NCI-H2196 treated with DMSO at 0.1 percent for 48 hours (cell line): ENCODE measurements at regions not wholly inside any gene's neighbourhood (a gene's known extent, or its start where the extent isn't known, plus 50 kb on each side); places are given as distances from the start of the nearest gene placed in this dataset.

Experiments used
- DNase-seq: peaks from one replicate; lab custom pipeline; 2025; ENCODE audit not compliant: unreplicated experiment; lab: John Stamatoyannopoulos, UW

GRCh38 chr5:40080191-40080590 lies 599.5 kb upstream of the PTGER4 start:
- DNase-seq: no peak

DNA sequence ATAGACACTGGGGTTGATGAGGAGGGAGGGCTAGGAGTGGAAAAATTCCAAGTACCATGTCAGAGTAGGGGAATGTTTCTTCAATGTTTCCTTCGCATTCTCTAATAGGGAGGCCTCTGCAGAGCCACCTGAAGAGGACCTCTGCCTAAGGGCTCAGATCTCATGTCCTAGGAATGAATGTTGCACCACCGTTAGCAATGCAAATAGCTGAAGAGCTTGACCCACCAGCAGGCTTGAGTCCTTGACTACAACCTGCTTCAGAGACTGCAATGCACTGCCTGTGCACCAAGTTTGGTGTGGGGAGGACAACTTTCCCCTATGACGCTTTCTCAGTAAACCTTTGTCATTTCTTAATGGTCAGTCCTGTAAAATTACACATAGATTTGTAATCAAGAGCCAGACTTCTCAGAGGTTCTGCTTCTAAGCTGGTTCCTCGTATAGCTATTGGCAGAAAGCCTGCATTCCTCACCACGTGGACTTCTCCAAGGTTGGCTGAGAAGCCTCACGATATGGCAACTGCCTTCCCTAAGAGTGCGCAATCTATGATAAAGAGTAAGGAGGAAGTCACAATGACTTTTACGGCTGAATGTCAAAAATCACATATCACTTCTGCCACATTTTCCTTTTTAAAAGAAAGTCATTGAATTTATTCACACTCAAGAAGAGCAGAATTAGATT lies 600.7 kb upstream of the PTGER4 start:
- DNase-seq: no peak

DNA sequence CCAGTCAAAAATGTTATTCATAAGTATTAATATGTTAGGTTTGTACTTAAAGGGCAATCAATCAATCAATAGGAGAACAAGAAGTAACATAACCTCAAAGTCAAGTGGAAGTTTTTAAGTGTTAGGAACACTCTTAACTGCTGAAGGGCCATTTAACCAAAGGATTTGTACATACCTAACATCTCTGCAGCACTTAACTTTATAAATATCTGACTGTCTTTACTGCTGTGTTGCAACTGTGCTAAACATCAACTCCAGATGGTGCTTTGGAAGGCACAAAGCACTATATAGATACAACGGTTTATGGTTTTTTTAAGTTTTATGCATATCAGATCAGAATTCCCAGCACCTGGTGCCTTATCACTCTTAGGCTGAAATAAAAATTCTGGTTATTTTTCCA lies 604.9 kb upstream of the PTGER4 start:
- no peak for DNase-seq

DNA sequence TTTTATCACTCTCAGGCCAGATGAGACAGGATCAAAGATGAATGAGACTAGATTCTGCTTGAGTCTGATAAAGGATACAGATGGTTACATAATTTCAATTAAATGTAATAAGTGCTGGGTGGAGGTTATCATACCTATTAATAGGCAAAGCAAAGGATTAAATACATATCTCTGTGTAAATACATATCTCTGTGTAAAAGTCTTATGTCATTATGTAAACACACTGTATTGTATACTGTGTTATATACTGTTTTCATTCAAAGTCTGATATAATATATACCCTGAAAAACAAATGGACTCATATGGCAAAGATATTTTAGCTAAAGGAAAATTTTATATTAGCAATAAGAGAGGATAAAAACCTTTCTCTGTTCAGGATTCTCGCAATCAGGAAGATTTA lies 605.8 kb upstream of the PTGER4 start:
- no peak for DNase-seq

DNA sequence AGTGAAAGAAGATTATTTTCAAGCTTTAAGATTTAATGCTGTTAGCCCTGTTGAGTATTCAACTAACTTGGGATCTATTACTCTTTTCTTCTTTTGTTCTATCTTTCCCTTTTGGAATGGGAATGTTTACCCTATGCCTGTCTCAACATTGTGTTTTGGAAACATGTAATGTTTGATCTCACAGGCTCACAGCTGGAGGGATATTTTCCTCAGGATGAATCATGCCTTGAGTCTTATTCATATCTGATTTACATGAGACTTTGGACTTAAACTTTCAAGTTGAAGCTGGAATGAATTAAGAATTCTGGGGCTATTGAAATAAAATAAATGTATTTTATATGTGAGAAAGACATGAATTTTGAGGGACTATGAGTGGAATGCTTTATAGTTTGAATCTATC lies 607.8 kb upstream of the PTGER4 start:
- no peak for DNase-seq

GRCh38 chr5:40066616-40067015 lies 613.1 kb upstream of the PTGER4 start:
- DNase-seq: no peak

GRCh38 chr5:40052808-40053207 lies 626.9 kb upstream of the PTGER4 start:
- DNase-seq: no peak

DNA sequence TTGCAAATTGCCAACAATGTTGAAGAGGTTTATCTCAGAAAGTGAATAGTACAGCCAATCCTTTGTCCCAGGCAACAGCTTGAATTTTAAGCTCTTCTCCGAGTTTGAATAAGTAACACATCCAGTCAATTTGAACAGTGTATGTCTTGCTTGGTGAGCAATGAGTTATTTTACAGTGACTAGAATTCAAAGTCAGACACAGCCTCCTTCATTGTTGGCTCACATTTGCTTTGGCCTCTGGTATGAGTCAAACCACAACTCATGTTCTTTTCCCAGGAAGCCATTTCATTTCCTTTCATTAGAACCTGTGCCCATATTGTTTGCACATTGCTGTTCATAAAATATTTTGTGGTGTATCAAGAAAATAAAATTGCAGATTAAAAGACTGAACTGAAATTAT lies 622.0 kb upstream of the DAB2 start:
- no peak for DNase-seq

DNA sequence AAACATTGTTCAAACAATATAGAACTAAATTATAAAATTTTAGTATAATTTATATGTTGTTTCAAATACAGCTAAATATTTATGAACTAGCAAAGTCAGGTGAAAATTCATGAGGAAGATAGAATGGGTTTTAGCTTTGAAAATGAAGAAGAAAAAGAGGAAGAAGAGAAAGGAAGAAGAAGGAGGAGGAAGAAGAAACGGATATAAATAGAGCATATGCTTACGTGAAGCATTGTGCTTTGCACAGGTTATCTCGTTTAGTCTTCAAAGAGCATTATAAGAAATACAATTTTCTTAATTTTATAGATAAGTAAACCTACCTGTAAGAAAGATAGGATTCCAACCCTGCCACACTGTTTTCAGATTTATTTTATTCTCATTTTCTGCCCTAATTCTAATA lies 620.6 kb upstream of the DAB2 start:
- no peak for DNase-seq

DNA sequence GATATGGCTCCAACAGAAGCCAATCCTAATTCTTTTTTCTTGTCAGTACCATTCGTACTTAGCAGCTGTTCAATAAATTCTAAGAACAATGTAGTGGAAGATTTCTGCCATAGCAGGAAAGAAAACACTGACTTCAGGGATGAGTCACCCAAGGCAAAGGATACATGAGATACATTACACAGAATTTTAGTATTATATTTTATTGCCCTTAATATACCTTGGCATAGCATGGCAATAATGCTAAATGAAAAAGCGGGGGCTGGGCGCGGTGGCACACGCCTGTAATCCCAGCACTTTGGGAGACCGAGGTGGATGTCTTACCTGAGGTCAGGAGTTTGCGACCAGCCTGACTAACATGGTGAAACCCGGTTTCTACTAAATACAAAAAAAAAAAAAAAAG lies 619.1 kb upstream of the DAB2 start:
- DNase-seq: no peak

DNA sequence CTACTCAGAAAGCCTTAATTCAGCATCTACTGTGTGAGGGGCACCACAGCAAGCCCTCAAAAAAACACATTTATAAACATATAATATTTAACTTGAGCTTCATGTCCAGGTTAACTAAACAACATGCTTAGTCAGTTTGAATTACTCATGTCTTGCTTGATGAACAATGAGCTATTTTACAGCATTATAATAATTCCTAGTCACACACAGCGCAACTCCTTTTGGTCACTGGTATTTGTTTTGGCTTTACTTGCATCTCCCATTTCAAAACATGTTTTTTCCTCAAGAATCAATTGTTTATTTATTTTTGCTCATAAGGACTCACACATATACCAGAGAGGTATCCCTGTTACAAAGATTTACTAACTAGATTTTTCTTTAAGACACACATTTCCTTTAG lies 616.7 kb upstream of the DAB2 start:
- no peak for DNase-seq

DNA sequence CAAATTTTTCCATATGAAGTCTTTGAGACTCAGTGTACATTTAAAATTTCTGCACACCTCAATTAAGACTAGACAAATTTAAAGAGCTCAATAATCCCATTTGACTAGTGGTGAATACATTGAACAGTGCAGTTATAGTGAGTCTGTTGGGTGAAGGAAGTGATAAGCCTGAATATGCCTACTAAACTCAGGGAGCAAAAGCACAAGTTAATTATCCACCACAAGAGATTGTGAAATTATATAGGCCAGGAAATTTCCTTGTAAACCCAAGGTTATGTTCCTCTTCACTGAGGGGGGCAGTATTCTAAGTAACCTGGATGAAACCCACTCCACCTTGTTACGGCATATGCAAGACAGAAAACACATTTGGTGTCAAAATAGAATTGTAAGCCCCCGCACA lies 612.9 kb upstream of the DAB2 start:
- DNase-seq: no peak

- no peak for DNase-seq
Observed at GRCh38 chr5:40034441-40034840, 609.7 kb upstream of the DAB2 start.

- DNase-seq: no peak
Observed at GRCh38 chr5:40033411-40033810, 608.6 kb upstream of the DAB2 start.

DNA sequence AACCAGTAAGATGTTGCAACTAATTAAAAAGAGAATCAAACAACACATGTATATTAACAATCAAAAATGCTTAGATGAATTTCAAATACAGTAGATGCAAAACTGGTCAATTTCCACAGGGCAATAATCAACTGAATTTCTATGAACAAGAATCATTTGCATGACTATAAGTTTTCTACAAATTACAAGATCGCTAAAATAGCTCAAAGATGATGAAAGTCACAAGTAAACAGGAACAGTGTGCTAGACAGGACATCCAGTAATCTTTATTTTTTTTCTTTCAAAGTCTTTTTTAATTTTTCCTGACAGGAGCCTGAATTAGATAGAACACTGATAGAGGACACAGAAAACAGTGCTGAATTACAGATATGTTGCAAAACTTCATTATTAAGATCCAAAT lies 608.2 kb upstream of the DAB2 start:
- DNase-seq: no peak

DNA sequence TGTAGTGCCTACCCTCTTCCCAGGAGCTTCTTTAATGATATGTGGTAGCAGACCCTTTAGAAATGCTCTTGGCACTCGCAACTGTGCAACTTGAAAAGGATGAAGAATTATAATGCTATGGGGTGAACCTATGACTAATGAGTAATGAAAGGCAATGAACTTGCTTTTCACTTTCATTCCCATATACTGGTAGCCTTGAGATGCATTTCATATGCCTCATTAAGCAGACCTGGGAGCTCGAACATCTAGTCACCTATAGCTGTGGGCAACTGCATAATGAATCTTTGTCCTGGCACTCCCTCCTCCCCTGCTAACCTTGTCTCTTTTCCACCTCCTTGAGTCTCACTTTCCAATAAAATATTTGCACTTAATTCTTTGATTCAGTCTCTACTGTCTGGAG lies 605.9 kb upstream of the DAB2 start:
- DNase-seq: no peak

- no peak for DNase-seq
Observed at GRCh38 chr5:40029711-40030495, 605.1 kb upstream of the DAB2 start.

DNA sequence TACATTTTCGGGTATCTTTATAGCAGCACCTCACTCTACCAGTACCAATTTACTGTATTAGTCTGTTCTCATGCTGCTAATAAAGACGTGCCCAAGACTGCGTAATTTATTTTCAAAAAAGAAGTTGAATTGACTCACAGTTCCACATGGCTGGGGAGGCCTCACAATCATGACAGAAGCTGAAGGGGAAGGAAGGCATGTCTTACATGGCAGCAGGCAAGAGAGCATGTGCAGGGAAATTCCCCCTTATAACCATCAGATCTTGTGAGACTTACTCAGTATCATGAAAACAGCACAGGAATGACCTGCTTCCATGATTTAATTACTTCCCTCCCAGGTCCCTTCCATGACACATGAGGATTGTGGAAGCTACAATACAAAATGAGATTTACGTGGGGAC lies 602.6 kb upstream of the DAB2 start:
- DNase-seq: no peak

GRCh38 chr5:40025586-40025985 lies 600.8 kb upstream of the DAB2 start:
- no peak for DNase-seq

DNA sequence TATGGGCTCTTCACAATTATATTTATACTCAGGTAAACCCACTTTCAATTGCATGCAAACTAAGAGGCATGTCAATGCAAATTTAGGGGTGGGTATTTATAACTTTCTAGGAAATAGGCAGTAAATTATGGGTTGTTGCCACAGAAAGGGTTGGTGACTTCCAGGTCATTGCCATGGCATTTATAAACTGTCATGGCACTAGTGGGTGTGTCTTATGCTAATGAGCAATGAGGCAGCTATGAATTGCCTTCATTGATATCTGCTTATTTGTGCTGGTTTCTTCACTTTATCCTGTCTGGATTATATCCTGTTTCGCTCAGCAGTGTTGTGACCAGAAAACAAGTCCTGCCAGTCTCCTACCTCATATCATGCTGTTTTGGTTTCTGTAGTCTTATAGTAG lies 597.3 kb upstream of the DAB2 start:
- DNase-seq: no peak

DNA sequence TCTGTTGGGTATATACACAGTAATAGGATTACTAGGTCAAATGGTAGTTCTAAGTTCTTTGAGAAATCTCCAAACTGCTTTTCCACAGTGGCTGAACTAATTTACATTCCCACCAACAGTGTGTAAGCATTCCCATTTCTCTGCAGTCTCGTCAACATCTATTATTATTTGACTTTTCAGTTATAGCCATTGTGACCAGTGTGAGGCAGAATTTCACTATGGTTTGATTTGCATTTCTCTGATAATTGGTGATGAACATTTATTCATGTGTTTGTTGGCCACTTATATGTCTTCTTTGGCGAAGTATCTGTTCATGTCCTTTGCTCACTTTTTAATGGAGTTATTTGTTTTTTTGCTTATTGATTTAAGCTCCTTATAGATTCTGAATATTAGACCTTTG lies 596.2 kb upstream of the DAB2 start:
- no peak for DNase-seq

DNA sequence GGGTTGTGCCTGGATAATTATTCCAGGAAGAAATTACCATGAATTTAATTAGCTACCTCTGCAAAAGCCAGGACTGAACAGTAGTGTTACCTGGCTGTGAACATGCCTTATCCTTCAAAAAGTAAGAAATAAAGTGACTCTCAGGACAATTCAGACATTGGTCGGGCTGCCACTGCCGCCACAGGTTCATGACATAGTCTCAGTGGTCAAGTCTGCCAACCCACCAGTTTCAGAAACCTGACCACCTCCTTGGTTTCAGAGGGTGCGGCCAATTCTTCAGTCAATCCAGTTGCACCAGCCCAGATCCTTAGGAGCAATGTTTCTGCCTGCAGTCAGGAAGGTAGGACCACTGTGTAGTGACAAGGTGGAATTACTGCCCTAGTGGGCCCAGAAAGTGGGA lies 593.1 kb upstream of the DAB2 start:
- DNase-seq: no peak

GRCh38 chr5:40017135-40017534 lies 592.4 kb upstream of the DAB2 start:
- DNase-seq: no peak
